ENCODE measurements at regions not wholly inside any gene's neighbourhood (a gene's known extent, or its start where the extent isn't known, plus 50 kb on each side); places are given as distances from the start of the nearest gene placed in this dataset.
A peak's percentile ranks its signal among the peaks of the same experiment; 100 is the strongest.

- TF ChIP-seq HLTF (IDR thresholded peaks at IDR 0.05), result no peak
- no peak for TF ChIP-seq ZNF445 (CRISPR knock-in tag; IDR thresholded peaks at IDR 0.05; ENCODE audit: low read depth)
- no peak for TF ChIP-seq NBN (IDR thresholded peaks at IDR 0.05; ENCODE audit: low read depth)
- TF ChIP-seq DNMT1 (IDR thresholded peaks at IDR 0.05), result no peak
- TF ChIP-seq CEBPG (CRISPR knock-in tag; IDR thresholded peaks at IDR 0.05), result no peak
- peak in 1 of 2 experiments; percentile 92; a peak in 2 of 4 replicates for TF ChIP-seq CEBPG (tag; conservative IDR thresholded peaks at IDR 0.05 in 1 of 2, IDR thresholded peaks at IDR 0.05 in 1 of 2)
- peak in 1 of 2 experiments; percentile 28; a peak in 1 of 4 replicates for TF ChIP-seq TRIM24 (IDR thresholded peaks at IDR 0.05)
- TF ChIP-seq ZNF57 (CRISPR knock-in tag; IDR thresholded peaks at IDR 0.05), result no peak
- no peak for TF ChIP-seq PHF21A (IDR thresholded peaks at IDR 0.05; ENCODE audit: borderline replicate concordance, low read depth)
- no peak for TF ChIP-seq RBBP5 (IDR thresholded peaks at IDR 0.05; ENCODE audit: borderline replicate concordance, insufficient read depth, low read length, poor library complexity, severe bottlenecking)
- TF ChIP-seq ZNF354B (CRISPR knock-in tag; IDR thresholded peaks at IDR 0.05), result no peak
- no peak for TF ChIP-seq ZNF639 (CRISPR knock-in tag; conservative IDR thresholded peaks at IDR 0.05 in 1 of 2, IDR thresholded peaks at IDR 0.05 in 1 of 2)
- no peak for TF ChIP-seq THRA (IDR thresholded peaks at IDR 0.05)
- no peak for TF ChIP-seq SNAPC5 (CRISPR knock-in tag; IDR thresholded peaks at IDR 0.05)
- TF ChIP-seq KLF13 (tag; IDR thresholded peaks at IDR 0.05; ENCODE audit: borderline replicate concordance, low read depth), result no peak
These were observed 75.0 kb upstream of the PAQR3 start (continued) for GRCh38 chr4:79014230-79014629.

Data from K562 (cell line).